ELF-1 (cell line): ENCODE measurements at regions not wholly inside any gene's neighbourhood (a gene's known extent, or its start where the extent isn't known, plus 50 kb on each side); places are given as distances from the start of the nearest gene placed in this dataset.

ENCODE experiments used
- DNase-seq: peaks from one replicate; pipeline ENCODE4 v3.0.0-alpha.2; 2016; ENCODE audit warnings: low read depth, low spot score

- DNase-seq, result no peak
These were observed 145.8 kb downstream of the AASDH start for GRCh38 chr4:56241500-56241899.

DNA sequence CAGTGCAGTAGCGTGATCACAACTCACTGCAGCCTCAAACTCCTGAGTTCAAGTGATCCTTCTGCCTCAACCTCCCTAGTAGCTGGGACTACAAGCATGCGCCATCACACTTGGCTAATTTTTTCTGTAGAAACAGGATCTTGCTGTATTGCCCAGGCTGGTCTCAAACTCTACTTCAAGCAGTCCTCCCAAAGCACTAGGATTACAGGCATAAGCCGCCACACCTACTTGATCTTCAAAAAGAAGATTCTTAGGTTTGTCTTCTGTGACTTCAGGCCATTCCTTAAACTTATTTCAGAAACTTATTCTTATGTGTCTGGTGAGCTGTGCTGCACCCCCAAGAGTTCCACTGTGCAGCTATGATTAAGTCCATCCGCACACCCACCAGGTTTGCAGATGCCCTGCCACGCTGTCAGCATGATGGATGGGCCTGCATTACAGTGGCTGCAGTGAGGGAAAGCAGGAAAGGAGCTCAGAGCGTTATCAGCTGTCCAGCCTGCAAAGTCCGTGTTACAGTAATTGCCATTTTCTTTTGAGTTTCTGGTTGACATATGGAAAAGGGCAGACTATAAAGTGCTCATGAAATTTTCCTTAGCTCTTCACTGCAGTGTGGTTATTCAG lies 146.6 kb downstream of the AASDH start:
- DNase-seq, result peak; percentile 62

DNA sequence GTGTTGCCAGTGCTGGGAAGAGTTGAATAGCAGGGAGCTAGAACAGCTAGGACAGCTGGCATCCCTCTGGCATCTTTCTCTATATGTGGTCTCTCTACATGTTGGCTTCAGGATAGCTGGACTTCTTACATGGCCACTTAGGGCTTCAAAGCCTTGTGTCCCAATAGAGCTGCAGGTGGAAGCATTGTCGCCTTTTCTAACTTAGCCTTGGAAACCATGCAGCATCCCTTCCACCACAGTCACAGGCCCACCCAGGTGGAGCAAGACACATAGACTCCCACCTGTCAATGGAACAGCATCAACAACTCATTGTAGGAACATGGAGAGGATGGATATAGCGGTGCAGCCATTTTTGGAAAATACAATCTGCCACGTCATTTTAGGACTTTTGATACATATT lies 149.0 kb downstream of the AASDH start:
- DNase-seq, result no peak

GRCh38 chr4:56235725-56236124 lies 151.6 kb downstream of the AASDH start:
- no peak for DNase-seq

- DNase-seq, result no peak
These were observed 152.3 kb downstream of the AASDH start for GRCh38 chr4:56235011-56235410.

GRCh38 chr4:56234098-56234497 lies 153.2 kb downstream of the AASDH start:
- DNase-seq, result no peak

GRCh38 chr4:56231410-56231809 lies 155.9 kb downstream of the AASDH start:
- DNase-seq, result no peak

DNA sequence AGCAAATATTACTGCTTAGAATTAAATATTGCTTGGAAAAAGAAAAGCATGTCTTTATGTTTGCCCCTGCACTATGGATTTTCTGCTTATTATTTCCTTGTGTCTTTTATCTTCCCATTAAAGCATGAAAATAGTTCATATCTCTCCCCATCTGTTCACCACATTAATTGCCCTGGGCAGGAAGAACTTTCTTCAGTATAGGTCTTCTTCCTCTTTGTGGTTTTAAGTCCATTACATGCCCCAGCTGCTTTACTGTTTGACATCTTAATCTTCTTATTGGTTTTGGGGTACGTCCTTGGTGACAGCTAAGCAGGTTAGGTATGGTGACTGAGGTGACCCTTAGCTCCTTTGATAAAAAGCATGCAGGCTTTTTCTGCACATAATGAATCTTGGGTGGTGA lies 157.3 kb downstream of the AASDH start:
- no peak for DNase-seq

- DNase-seq, result no peak
These were observed 159.9 kb downstream of the AASDH start for GRCh38 chr4:56227301-56227835.

- DNase-seq, result no peak
These were observed 160.7 kb downstream of the AASDH start for GRCh38 chr4:56226579-56226978.

- no peak for DNase-seq
These were observed 162.7 kb downstream of the AASDH start for GRCh38 chr4:56224641-56225040.

- no peak for DNase-seq
These were observed 164.8 kb downstream of the AASDH start for GRCh38 chr4:56222514-56222913.

GRCh38 chr4:56220261-56220660 lies 167.0 kb downstream of the AASDH start:
- no peak for DNase-seq

GRCh38 chr4:56219447-56219846 lies 167.8 kb downstream of the AASDH start:
- no peak for DNase-seq

- no peak for DNase-seq
These were observed 168.9 kb downstream of the AASDH start for GRCh38 chr4:56218230-56218895.

DNA sequence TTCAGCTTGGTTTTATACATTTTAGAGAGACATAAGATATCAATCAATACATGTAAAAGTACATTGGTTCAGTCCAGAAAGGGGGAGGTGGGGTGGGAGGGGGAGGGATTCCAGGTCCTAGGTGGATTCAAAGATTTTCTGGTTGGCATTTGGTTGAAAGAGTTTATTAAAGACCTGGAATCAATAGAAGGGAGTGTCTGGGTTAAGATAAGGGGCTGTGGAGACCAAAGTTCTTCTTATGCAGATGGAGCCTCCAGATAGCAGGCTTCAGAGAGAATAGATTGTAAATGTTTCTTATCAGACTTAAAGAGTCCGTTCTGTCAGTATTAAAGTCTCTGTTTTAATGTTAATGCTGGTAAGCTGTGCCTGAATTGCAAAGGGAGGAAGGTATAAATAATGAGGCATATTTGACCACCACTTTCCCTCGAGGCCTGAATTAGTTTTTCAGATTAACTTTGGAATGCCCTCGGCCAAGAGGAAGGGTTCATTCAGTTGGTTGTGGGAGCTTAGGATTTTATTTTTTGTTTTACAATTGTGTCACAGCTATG lies 169.9 kb downstream of the AASDH start:
- no peak for DNase-seq

GRCh38 chr4:56215901-56216300 lies 171.4 kb downstream of the AASDH start:
- DNase-seq, result no peak

GRCh38 chr4:56215141-56215783 lies 172.0 kb downstream of the AASDH start:
- DNase-seq, result no peak

DNA sequence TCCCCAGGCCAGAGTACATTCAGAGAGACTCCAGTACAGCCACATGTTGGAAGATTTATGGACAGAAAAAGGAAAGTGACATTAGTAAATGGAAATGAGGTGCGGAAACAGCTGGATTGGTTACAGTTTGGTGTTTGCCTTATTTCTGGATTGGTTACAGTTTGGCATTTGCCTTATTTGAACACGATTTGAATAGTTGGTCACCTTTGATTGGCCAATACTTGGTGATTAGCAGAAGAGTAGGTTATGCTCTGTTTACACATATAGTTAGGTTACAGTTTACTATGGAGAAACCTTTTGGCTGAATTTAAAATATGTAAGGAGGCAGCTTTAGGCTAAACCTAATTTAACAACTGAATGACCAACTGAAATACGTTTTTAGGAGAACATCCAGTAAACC lies 173.7 kb downstream of the AASDH start:
- no peak for DNase-seq

DNA sequence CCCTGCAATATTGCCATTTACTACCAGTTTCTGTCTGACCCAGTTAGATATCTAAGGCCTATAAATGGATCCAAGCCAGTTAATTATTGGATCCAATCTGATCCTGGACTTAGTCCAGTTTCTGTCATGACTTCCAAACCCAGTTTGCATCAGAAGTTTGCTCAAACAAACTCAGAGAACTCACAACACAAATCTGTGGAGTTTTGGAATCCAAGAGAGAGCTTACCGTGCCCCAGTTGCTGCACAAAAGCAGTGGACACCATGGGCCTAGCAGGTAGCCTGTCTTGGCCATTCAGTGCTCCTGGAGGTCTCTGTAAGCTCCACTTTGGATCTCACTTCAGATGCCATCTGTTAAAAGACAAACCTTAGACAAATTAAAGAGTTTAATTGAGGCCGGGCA lies 174.5 kb downstream of the AASDH start:
- no peak for DNase-seq

DNA sequence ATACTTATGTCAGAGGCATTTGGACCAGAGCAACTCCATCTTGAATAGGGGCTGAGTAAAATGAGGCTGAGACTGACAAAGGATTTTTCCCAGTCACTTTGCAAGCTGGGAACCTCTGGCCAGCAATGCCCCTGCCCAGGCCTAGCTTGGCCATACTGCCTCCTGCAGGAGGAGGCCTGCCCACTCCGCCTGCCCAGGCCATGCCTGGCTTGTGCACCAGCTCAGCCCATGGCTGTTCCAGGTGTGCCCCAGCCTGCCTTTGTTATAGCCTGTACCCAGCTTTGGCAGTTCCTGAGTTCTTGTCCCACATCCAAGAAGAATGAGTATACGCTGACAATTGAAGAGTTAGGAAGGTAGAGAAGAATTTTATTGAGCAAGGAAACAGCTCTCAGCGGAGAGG lies 176.1 kb downstream of the AASDH start:
- no peak for DNase-seq

DNA sequence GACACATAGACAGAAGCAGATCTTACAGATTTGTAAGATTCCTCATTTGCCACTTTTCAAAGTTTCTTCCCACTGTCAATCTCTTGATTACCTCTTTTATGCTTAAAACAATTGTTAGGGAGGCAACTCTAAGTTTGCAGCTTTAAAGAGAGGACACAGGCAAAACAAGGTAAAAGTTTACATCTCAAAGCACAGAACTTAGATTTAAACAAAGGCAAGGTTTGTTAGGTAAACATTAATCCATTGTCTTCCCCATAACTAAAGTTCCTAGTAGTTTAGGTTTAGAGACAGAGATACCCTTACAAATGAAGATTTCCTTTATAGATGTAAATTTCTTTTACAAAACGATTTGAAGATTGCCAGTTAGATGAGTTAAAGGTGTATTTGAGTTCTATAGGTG lies 176.9 kb downstream of the AASDH start:
- no peak for DNase-seq

DNA sequence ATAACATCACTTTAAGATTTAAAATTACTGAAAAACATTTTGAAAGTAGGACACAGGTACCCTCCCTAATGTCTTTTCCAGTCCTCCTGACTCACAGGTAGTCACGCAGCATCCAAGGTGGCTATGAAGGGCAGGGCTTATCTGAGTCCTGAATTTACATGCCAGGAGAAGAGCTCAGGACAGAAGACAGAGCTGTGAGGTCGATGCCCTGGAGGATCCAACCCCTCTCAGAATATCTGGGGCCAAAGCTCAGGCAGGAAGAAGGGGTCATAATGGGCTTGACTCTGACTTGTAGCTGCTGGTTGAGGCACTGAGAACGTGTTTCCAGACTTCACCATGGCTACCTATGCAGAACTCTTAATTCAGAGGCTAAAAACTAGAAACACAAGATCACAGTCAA lies 177.5 kb downstream of the AASDH start:
- peak; percentile 51 for DNase-seq
